ENCODE measurements at regions not wholly inside any gene's neighbourhood (a gene's known extent, or its start where the extent isn't known, plus 50 kb on each side); places are given as distances from the start of the nearest gene placed in this dataset.

- TF ChIP-seq CTCF (IDR thresholded peaks at IDR 0.05; ENCODE audit: low read depth, low read length): no peak
- no peak for TF ChIP-seq POLR2A (IDR thresholded peaks at IDR 0.05; ENCODE audit: extremely low read depth, insufficient read length)
- TF ChIP-seq, protein P1, sequence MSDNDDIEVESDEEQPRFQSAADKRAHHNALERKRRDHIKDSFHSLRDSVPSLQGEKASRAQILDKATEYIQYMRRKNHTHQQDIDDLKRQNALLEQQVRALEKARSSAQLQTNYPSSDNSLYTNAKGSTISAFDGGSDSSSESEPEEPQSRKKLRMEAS (IDR thresholded peaks at IDR 0.05; ENCODE audit: low read depth, low read length): no peak
Observed at GRCh38 chr2:12335995-12336394, 380.7 kb upstream of the TRIB2 start.
